ENCODE measurements at regions not wholly inside any gene's neighbourhood (a gene's known extent, or its start where the extent isn't known, plus 50 kb on each side); places are given as distances from the start of the nearest gene placed in this dataset.
A peak's percentile ranks its signal among the peaks of the same experiment; 100 is the strongest.

DNA sequence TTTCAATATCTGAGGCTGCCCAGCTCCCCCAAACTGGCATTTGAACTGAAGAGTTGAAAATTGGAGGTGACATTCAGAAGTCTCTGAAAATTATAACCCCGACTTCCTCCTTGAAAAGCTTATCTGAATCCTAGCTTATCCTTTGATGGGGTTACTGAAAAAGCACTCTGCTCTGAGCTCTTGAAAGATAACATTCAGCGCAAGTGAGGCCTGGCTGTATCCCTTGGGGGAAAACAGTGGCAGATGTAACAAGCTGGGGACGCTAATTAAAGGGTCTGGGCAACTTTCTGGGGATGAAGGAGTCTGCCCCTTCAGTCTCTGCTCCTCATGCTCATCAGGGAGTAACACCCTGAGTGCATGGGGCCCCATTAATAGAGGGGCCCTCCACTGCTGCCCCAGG lies 402.0 kb upstream of the CADM1 start:
- no peaks in the 10 kb centered on the region for H3K4me1 ChIP-seq (ENCODE audit: control insufficient read depth, extremely low read depth, insufficient read depth, low read length)
- no peaks in the 10 kb centered on the region for H3K79me2 ChIP-seq (ENCODE audit: control insufficient read depth, insufficient read depth, low read length)
- H3K9ac ChIP-seq (ENCODE audit: insufficient read depth, low read length) = no peak overlapping the region
- H3K9me3 ChIP-seq (ENCODE audit: control insufficient read depth, insufficient read depth, low read depth, low read length) = no peaks in the 10 kb centered on the region
- no peak overlapping the region for H3K4me2 ChIP-seq (ENCODE audit: extremely low read depth, insufficient read depth, low read length)
- H2AFZ ChIP-seq (ENCODE audit: low read length) = no peak overlapping the region
- H3K4me3 ChIP-seq (replicated peaks in 1 of 4; ENCODE audit: control extremely low read depth in 1 of 4, insufficient read depth in 1 of 4, low read depth in 3 of 4, low read length in 4 of 4) = no peak overlapping the region
- H3K27me3 ChIP-seq (ENCODE audit: control insufficient read depth, insufficient read depth, low read length) = no peaks in the 10 kb centered on the region
- H3K27ac ChIP-seq (ENCODE audit: insufficient read depth, low read length) = no peak overlapping the region
- no peaks in the 10 kb centered on the region for H4K20me1 ChIP-seq (ENCODE audit: control insufficient read depth, extremely low read depth, insufficient read depth, low read length)
- H3K36me3 ChIP-seq (ENCODE audit: control insufficient read depth, insufficient read depth, low read length) = no peaks in the 10 kb centered on the region
- no peak for DNase-seq (ENCODE audit: low read depth in 2 of 2)
- TF ChIP-seq EZH2 (IDR thresholded peaks at IDR 0.05; ENCODE audit: low read length, missing control alignments) = no peak
- no peak for TF ChIP-seq CTCF (conservative IDR thresholded peaks at IDR 0.05 in 1 of 2, IDR thresholded peaks at IDR 0.05 in 1 of 2; ENCODE audit: low read depth in 1 of 2, low read length in 2 of 2)

DNA sequence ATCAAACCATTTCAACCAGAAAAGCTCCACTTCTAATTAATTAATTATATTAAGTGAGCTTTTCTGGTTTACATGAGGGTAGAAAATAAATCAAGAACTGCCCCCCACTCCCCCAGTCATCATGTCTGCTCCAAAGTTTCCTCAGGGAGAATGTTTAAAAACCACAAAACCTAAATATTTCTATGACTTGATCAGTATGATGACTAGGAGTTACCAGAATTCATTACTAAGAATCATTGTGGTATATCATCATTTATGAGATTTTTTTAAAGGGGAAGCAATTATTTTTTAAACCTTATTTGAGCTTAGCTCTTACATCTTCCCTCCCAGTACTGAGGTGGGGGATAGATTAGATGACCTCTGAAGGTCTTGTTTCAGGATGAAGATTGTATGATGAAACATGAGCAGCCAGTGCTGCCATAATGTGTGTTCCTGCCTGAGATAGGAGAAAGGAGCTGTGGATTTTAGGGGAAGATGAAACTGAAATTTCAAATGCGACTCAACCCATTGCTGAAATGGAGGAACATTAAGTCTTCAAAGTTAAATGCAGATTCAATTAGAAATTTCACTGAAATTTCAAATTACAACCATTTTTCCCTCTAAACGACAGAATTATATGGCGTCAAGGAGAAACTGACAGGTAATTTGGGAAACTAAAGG lies 401.3 kb upstream of the CADM1 start:
- Histone ChIP-seq H3K4me1 (ENCODE audit: control insufficient read depth, extremely low read depth, insufficient read depth, low read length) (no peaks in the 10 kb centered on the region), H3K4me3 (replicated peaks in 1 of 4; ENCODE audit: control extremely low read depth in 1 of 4, insufficient read depth in 1 of 4, low read depth in 3 of 4, low read length in 4 of 4) (no peak overlapping the region), H4K20me1 (ENCODE audit: control insufficient read depth, extremely low read depth, insufficient read depth, low read length) (no peaks in the 10 kb centered on the region), H3K27ac (ENCODE audit: insufficient read depth, low read length) (no peak overlapping the region), H2AFZ (ENCODE audit: low read length) (no peak overlapping the region), H3K9ac (ENCODE audit: insufficient read depth, low read length) (no peak overlapping the region), H3K79me2 (ENCODE audit: control insufficient read depth, insufficient read depth, low read length) (no peaks in the 10 kb centered on the region), H3K27me3 (ENCODE audit: control insufficient read depth, insufficient read depth, low read length) (no peaks in the 10 kb centered on the region), H3K4me2 (ENCODE audit: extremely low read depth, insufficient read depth, low read length) (no peak overlapping the region), H3K9me3 (ENCODE audit: control insufficient read depth, insufficient read depth, low read depth, low read length) (no peaks in the 10 kb centered on the region), H3K36me3 (ENCODE audit: control insufficient read depth, insufficient read depth, low read length) (no peaks in the 10 kb centered on the region)
- TF ChIP-seq CTCF (conservative IDR thresholded peaks at IDR 0.05 in 1 of 2, IDR thresholded peaks at IDR 0.05 in 1 of 2; ENCODE audit: low read depth in 1 of 2, low read length in 2 of 2) (no peak), EZH2 (IDR thresholded peaks at IDR 0.05; ENCODE audit: low read length, missing control alignments) (no peak)
- DNase-seq (ENCODE audit: low read depth in 2 of 2) = peak; percentile 40 to 79

GRCh38 chr11:115903179-115903578 lies 399.0 kb upstream of the CADM1 start:
- TF ChIP-seq EZH2 (IDR thresholded peaks at IDR 0.05; ENCODE audit: low read length, missing control alignments) = no peak
- TF ChIP-seq CTCF (conservative IDR thresholded peaks at IDR 0.05 in 1 of 2, IDR thresholded peaks at IDR 0.05 in 1 of 2; ENCODE audit: low read depth in 1 of 2, low read length in 2 of 2) = no peak

More at GRCh38 chr11:115903179-115903578, 399.0 kb upstream of the CADM1 start:
- Histone ChIP-seq H3K4me3 (replicated peaks in 1 of 4; ENCODE audit: control extremely low read depth in 1 of 4, insufficient read depth in 1 of 4, low read depth in 3 of 4, low read length in 4 of 4) (no peak overlapping the region), H3K4me2 (ENCODE audit: extremely low read depth, insufficient read depth, low read length) (no peak overlapping the region), H2AFZ (ENCODE audit: low read length) (no peak overlapping the region), H3K27me3 (ENCODE audit: control insufficient read depth, insufficient read depth, low read length) (no peaks in the 10 kb centered on the region), H4K20me1 (ENCODE audit: control insufficient read depth, extremely low read depth, insufficient read depth, low read length) (no peaks in the 10 kb centered on the region), H3K9me3 (ENCODE audit: control insufficient read depth, insufficient read depth, low read depth, low read length) (no peaks in the 10 kb centered on the region), H3K9ac (ENCODE audit: insufficient read depth, low read length) (no peak overlapping the region), H3K79me2 (ENCODE audit: control insufficient read depth, insufficient read depth, low read length) (no peaks in the 10 kb centered on the region), H3K27ac (ENCODE audit: insufficient read depth, low read length) (no peak overlapping the region), H3K36me3 (ENCODE audit: control insufficient read depth, insufficient read depth, low read length) (no peaks in the 10 kb centered on the region), H3K4me1 (ENCODE audit: control insufficient read depth, extremely low read depth, insufficient read depth, low read length) (no peaks in the 10 kb centered on the region)
- peak in 1 of 2 donors; percentile 75 for DNase-seq (ENCODE audit: low read depth in 2 of 2)
